Sigmoid colon (tissue), 4 donors: ENCODE measurements at regions not wholly inside any gene's neighbourhood (a gene's known extent, or its start where the extent isn't known, plus 50 kb on each side); places are given as distances from the start of the nearest gene placed in this dataset.

Source experiments
- CTCF ChIP-seq, 4 experiments: fragments of 450-650 bp in 3 of 4; fragments of 200-600 bp in 1 of 4; IDR thresholded peaks; one replicate each; pipeline ENCODE4 v1.5.1; 2016 to 2019; ENCODE audit warnings: antibody characterized with exemption in 4 of 4, mild to moderate bottlenecking in 3 of 4, moderate library complexity in 2 of 4
- EP300 ChIP-seq, 4 donors: sonication (generic); formaldehyde crosslinking; IDR thresholded peaks; one replicate each; pipeline ENCODE4 v1.6.1; 2017; ENCODE audit warnings: antibody characterized with exemption in 4 of 4
- POLR2A ChIP-seq, 2 donors: fragments of 450-650 bp; IDR thresholded peaks; one replicate each; pipeline ENCODE4 v1.6.1; 2016; ENCODE audit warnings: antibody characterized with exemption in 2 of 2, mild to moderate bottlenecking in 2 of 2, moderate library complexity in 2 of 2
- POLR2AphosphoS5 ChIP-seq, 4 donors: sonication (generic); formaldehyde crosslinking; IDR thresholded peaks; one replicate each; pipeline ENCODE4 v1.6.1; 2017; ENCODE audit warnings: antibody characterized with exemption in 4 of 4

GRCh38 chr5:174642816-174643405, 81.5 kb upstream of the MSX2 start:
- TF ChIP-seq CTCF (IDR thresholded peaks at IDR 0.05), result no peak
- TF ChIP-seq POLR2A (IDR thresholded peaks at IDR 0.05), result no peak
- no peak for TF ChIP-seq POLR2AphosphoS5 (IDR thresholded peaks at IDR 0.05)
- no peak for TF ChIP-seq EP300 (IDR thresholded peaks at IDR 0.05)
